Sigmoid colon (tissue), 6 donors: ENCODE measurements at regions not wholly inside any gene's neighbourhood (a gene's known extent, or its start where the extent isn't known, plus 50 kb on each side); places are given as distances from the start of the nearest gene placed in this dataset.

Source experiments
- DNase-seq: peaks from one replicate; pipeline ENCODE4 v3.0.0-alpha.2; 2019
- H3K27ac ChIP-seq, 4 donors: fragments of 200-600 bp; sonication (generic); one replicate each; pipeline ENCODE4 v1.5.1; 2016 to 2019; ENCODE audit warnings: mild to moderate bottlenecking in 1 of 4
- H3K27me3 ChIP-seq, 3 donors: fragments of 200-600 bp; sonication (generic); one replicate each; pipeline ENCODE4 v1.5.1; 2019; ENCODE audit warnings: mild to moderate bottlenecking in 1 of 3
- H3K36me3 ChIP-seq, 4 donors: fragments of 200-600 bp; sonication (generic); one replicate each; pipeline ENCODE4 v1.5.1; 2016 to 2019
- H3K4me1 ChIP-seq, 4 donors: fragments of 200-600 bp; sonication (generic); one replicate each; pipeline ENCODE4 v1.5.1; 2017 to 2019
- H3K4me3 ChIP-seq, 4 donors: fragments of 200-600 bp; sonication (generic); one replicate each; pipeline ENCODE4 v1.5.1; 2017 to 2019; ENCODE audit warnings: mild to moderate bottlenecking in 2 of 4, moderate library complexity in 1 of 4
- H3K9me3 ChIP-seq, 4 donors: fragments of 200-600 bp in 3 of 4; sonication (generic) in 3 of 4; one replicate each; pipeline versions ENCODE4 v1.5.1 to v1.6.1; 2013 to 2019
- CTCF ChIP-seq, 4 experiments: fragments of 450-650 bp in 3 of 4; fragments of 200-600 bp in 1 of 4; IDR thresholded peaks; one replicate each; pipeline ENCODE4 v1.5.1; 2016 to 2019; ENCODE audit warnings: antibody characterized with exemption in 4 of 4, mild to moderate bottlenecking in 3 of 4, moderate library complexity in 2 of 4
- EP300 ChIP-seq, 4 donors: sonication (generic); formaldehyde crosslinking; IDR thresholded peaks; one replicate each; pipeline ENCODE4 v1.6.1; 2017; ENCODE audit warnings: antibody characterized with exemption in 4 of 4
- POLR2A ChIP-seq, 2 donors: fragments of 450-650 bp; IDR thresholded peaks; one replicate each; pipeline ENCODE4 v1.6.1; 2016; ENCODE audit warnings: antibody characterized with exemption in 2 of 2, mild to moderate bottlenecking in 2 of 2, moderate library complexity in 2 of 2
- POLR2AphosphoS5 ChIP-seq, 4 donors: sonication (generic); formaldehyde crosslinking; IDR thresholded peaks; one replicate each; pipeline ENCODE4 v1.6.1; 2017; ENCODE audit warnings: antibody characterized with exemption in 4 of 4
- WGBS, 2 donors: extraction: QIAGEN DNeasy Blood & Tissue Kit; methylation state at CpG; one replicate each; pipeline ENCODE4 v1.1.7; 2013; 5-methylcytosine and 5-hydroxymethylcytosine counted together
- intact Hi-C: fragments of 100-400 bp; cut with DNase I; formaldehyde crosslinking; loops from one replicate; pipeline ENCODE4 v1.15.1; 2023
- donor health status: healthy with polysubstance abuse.
- donor health status: healthy.

- Histone ChIP-seq H3K27ac (no peak overlapping the region), H3K4me1 (no peaks in the 10 kb centered on the region), H3K9me3 (no peaks in the 10 kb centered on the region), H3K27me3 (no peaks in the 10 kb centered on the region), H3K4me3 (no peak overlapping the region), H3K36me3 (no peaks in the 10 kb centered on the region)
- 69 to 81% methylated on average over 4 of the region's 4 CpGs for WGBS, 2 donors
- DNase-seq, result no peak
- TF ChIP-seq POLR2AphosphoS5 (IDR thresholded peaks at IDR 0.05) (no peak), POLR2A (IDR thresholded peaks at IDR 0.05) (no peak), EP300 (IDR thresholded peaks at IDR 0.05) (no peak), CTCF (IDR thresholded peaks at IDR 0.05) (no peak)
- intact Hi-C loops, result no loop called here
These were observed 464.8 kb upstream of the DDX18 start for GRCh38 chr2:117349687-117350086.

GRCh38 chr2:117351396-117351795 is 463.1 kb upstream of the DDX18 start:
- Histone ChIP-seq H3K4me3 (no peak overlapping the region), H3K4me1 (no peaks in the 10 kb centered on the region), H3K36me3 (no peaks in the 10 kb centered on the region), H3K27me3 (no peaks in the 10 kb centered on the region), H3K27ac (no peak overlapping the region), H3K9me3 (no peaks in the 10 kb centered on the region)
- intact Hi-C loops, result no loop called here
- no peak for DNase-seq
- no peak for TF ChIP-seq POLR2A (IDR thresholded peaks at IDR 0.05)
- no peak for TF ChIP-seq CTCF (IDR thresholded peaks at IDR 0.05)
- no peak for TF ChIP-seq POLR2AphosphoS5 (IDR thresholded peaks at IDR 0.05)
- TF ChIP-seq EP300 (IDR thresholded peaks at IDR 0.05), result no peak
- 87 to 90% methylated on average over 4 of the region's 4 CpGs for WGBS, 2 donors

GRCh38 chr2:117359266-117359914 is 455.1 kb upstream of the DDX18 start:
- Histone ChIP-seq H3K36me3 (no peaks in the 10 kb centered on the region), H3K27me3 (no peaks in the 10 kb centered on the region), H3K4me1 (no peaks in the 10 kb centered on the region), H3K27ac (no peak overlapping the region), H3K9me3 (no peaks in the 10 kb centered on the region), H3K4me3 (no peak overlapping the region)
- DNase-seq, result no peak
- intact Hi-C loops, result no loop called here
- TF ChIP-seq CTCF (IDR thresholded peaks at IDR 0.05) (no peak), POLR2A (IDR thresholded peaks at IDR 0.05) (no peak), POLR2AphosphoS5 (IDR thresholded peaks at IDR 0.05) (no peak), EP300 (IDR thresholded peaks at IDR 0.05) (no peak)
- WGBS, 2 donors, result 58 to 75% methylated on average over 5 of the region's 5 CpGs

- intact Hi-C loops, result no loop called here
- WGBS, 2 donors, result 74 to 84% methylated on average over 2 of the region's 2 CpGs
- Histone ChIP-seq H3K4me3 (no peak overlapping the region), H3K36me3 (no peaks in the 10 kb centered on the region), H3K27me3 (no peaks in the 10 kb centered on the region), H3K9me3 (no peaks in the 10 kb centered on the region), H3K4me1 (no peaks in the 10 kb centered on the region), H3K27ac (no peak overlapping the region)
- TF ChIP-seq EP300 (IDR thresholded peaks at IDR 0.05), result no peak
- TF ChIP-seq POLR2A (IDR thresholded peaks at IDR 0.05), result no peak
- TF ChIP-seq POLR2AphosphoS5 (IDR thresholded peaks at IDR 0.05), result no peak
- TF ChIP-seq CTCF (IDR thresholded peaks at IDR 0.05), result no peak
- DNase-seq, result no peak
These were observed 453.9 kb upstream of the DDX18 start for GRCh38 chr2:117360586-117360985.

- Histone ChIP-seq H3K9me3 (no peaks in the 10 kb centered on the region), H3K4me1 (no peaks in the 10 kb centered on the region), H3K36me3 (no peaks in the 10 kb centered on the region), H3K4me3 (no peak overlapping the region), H3K27me3 (no peaks in the 10 kb centered on the region), H3K27ac (no peak overlapping the region)
- 15 to 47% methylated on average over 4 of the region's 4 CpGs for WGBS, 2 donors
- DNase-seq, result no peak
- TF ChIP-seq CTCF (IDR thresholded peaks at IDR 0.05) (no peak), POLR2AphosphoS5 (IDR thresholded peaks at IDR 0.05) (no peak), EP300 (IDR thresholded peaks at IDR 0.05) (no peak), POLR2A (IDR thresholded peaks at IDR 0.05) (no peak)
- intact Hi-C loops, result no loop called here
These were observed 435.8 kb upstream of the DDX18 start for GRCh38 chr2:117378653-117379052.
